Astrocyte (in vitro differentiated cells and primary cell): ENCODE measurements at regions not wholly inside any gene's neighbourhood (a gene's known extent, or its start where the extent isn't known, plus 50 kb on each side); places are given as distances from the start of the nearest gene placed in this dataset.

Experiments
- EZH2 ChIP-seq: IDR thresholded peaks from 2 replicates; pipeline ENCODE4 v1.6.1; 2012; ENCODE audit warnings: mild to moderate bottlenecking, low read length, inconsistent platforms; ENCODE audit not compliant: insufficient read depth
- TF ChIP-seq, protein P1 (sequence below): IDR thresholded peaks from 2 replicates; pipeline ENCODE4 v1.5.1; 2011; ENCODE audit warnings: low read depth, mild to moderate bottlenecking, inconsistent platforms, low read length, moderate library complexity; ENCODE audit not compliant: insufficient read depth

DNA sequence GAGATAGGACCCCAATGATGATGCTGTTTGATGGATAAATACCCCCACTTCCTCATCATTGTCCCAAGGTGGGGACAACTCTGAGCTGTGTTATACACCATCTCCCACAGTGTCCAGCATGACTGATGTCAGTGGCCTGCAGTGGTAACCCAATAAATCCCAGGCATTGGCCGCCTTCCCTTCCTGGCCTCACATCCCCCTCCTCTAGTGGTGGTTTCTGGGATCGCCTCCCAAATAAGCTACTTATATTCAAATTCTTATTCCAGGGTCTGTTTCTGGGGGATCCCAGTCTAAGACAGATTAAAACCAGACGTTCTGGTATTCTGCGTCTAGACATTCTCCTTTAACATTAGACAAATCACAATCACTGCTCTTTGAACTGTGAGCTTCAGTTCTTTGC is 90.6 kb downstream of the SCP2D1 start:
- TF ChIP-seq, protein P1, sequence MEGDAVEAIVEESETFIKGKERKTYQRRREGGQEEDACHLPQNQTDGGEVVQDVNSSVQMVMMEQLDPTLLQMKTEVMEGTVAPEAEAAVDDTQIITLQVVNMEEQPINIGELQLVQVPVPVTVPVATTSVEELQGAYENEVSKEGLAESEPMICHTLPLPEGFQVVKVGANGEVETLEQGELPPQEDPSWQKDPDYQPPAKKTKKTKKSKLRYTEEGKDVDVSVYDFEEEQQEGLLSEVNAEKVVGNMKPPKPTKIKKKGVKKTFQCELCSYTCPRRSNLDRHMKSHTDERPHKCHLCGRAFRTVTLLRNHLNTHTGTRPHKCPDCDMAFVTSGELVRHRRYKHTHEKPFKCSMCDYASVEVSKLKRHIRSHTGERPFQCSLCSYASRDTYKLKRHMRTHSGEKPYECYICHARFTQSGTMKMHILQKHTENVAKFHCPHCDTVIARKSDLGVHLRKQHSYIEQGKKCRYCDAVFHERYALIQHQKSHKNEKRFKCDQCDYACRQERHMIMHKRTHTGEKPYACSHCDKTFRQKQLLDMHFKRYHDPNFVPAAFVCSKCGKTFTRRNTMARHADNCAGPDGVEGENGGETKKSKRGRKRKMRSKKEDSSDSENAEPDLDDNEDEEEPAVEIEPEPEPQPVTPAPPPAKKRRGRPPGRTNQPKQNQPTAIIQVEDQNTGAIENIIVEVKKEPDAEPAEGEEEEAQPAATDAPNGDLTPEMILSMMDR: no peak
- no peak for TF ChIP-seq EZH2
